Neural crest cell (in vitro differentiated cells): ENCODE measurements at regions not wholly inside any gene's neighbourhood (a gene's known extent, or its start where the extent isn't known, plus 50 kb on each side); places are given as distances from the start of the nearest gene placed in this dataset.

Experiments
- DNase-seq: peaks from one replicate; pipeline ENCODE4 v3.0.0; 2021; ENCODE audit warnings: low read depth, mixed read lengths, low spot score
- H3K27ac Mint-ChIP-seq: one replicate; pipeline ENCODE4 v1.8.0; 2021; ENCODE audit warnings: mild to moderate bottlenecking, mixed read lengths; ENCODE audit not compliant: unreplicated experiment
- H3K27me3 Mint-ChIP-seq: 2 replicates; pipeline ENCODE4 v1.8.0; 2021; ENCODE audit warnings: low read depth, mild to moderate bottlenecking, mixed read lengths
- H3K36me3 Mint-ChIP-seq: 2 replicates; pipeline ENCODE4 v1.8.0; 2021; ENCODE audit warnings: low read depth, mild to moderate bottlenecking, mixed read lengths
- H3K4me1 Mint-ChIP-seq: 2 replicates; pipeline ENCODE4 v1.8.0; 2021; ENCODE audit warnings: mixed read lengths
- H3K4me3 Mint-ChIP-seq: one replicate; pipeline ENCODE4 v1.8.0; 2021; ENCODE audit warnings: mild to moderate bottlenecking, mixed read lengths
- H3K9me3 Mint-ChIP-seq: 2 replicates; pipeline ENCODE4 v1.8.0; 2021; ENCODE audit warnings: mixed read lengths
- CTCF ChIP-seq: fragments of 200-600 bp; sonication (generic); conservative IDR thresholded peaks from 2 replicates; pipeline ENCODE4 v1.5.0; 2021; ENCODE audit warnings: antibody characterized with exemption, mild to moderate bottlenecking

- no peak for DNase-seq
- Mint-ChIP-seq H3K36me3 (peaks cover 4% of the 10 kb centered on the region), H3K4me1 (peaks cover 40% of the 10 kb centered on the region), H3K4me3 (no peak overlapping the region), H3K27me3 (no peaks in the 10 kb centered on the region), H3K9me3 (peaks cover 4% of the 10 kb centered on the region), H3K27ac (no peak overlapping the region)
- no peak for TF ChIP-seq CTCF
Measured at GRCh38 chr14:101192661-101193000, 289.1 kb upstream of the RTL1 start.

- no peak for TF ChIP-seq CTCF
- Mint-ChIP-seq H3K4me1 (peaks cover 40% of the 10 kb centered on the region), H3K27ac (peak overlapping the region; percentile 86), H3K9me3 (peaks cover 4% of the 10 kb centered on the region), H3K4me3 (no peak overlapping the region), H3K36me3 (peaks cover 4% of the 10 kb centered on the region), H3K27me3 (no peaks in the 10 kb centered on the region)
- no peak for DNase-seq
Measured at GRCh38 chr14:101193106-101193844, 289.8 kb upstream of the RTL1 start.

- H3K4me3 Mint-ChIP-seq, result no peak overlapping the region
- H3K9me3 Mint-ChIP-seq, result peaks cover 4% of the 10 kb centered on the region
- DNase-seq, result no peak
- H3K27ac Mint-ChIP-seq, result no peak overlapping the region
- no peak for TF ChIP-seq CTCF
- H3K36me3 Mint-ChIP-seq, result peaks cover 4% of the 10 kb centered on the region
- H3K4me1 Mint-ChIP-seq, result peaks cover 38% of the 10 kb centered on the region
- H3K27me3 Mint-ChIP-seq, result no peaks in the 10 kb centered on the region
Measured at GRCh38 chr14:101193845-101194372, 290.4 kb upstream of the RTL1 start.

- Mint-ChIP-seq H3K27ac (peak overlapping the region; percentile 35), H3K9me3 (peaks cover 4% of the 10 kb centered on the region), H3K4me3 (no peak overlapping the region), H3K36me3 (peaks cover under 1% of the 10 kb centered on the region), H3K27me3 (no peaks in the 10 kb centered on the region), H3K4me1 (peaks cover 35% of the 10 kb centered on the region)
- no peak for DNase-seq
- no peak for TF ChIP-seq CTCF
Measured at GRCh38 chr14:101194373-101195308, 291.1 kb upstream of the RTL1 start.

- no peak for DNase-seq
- H3K4me1 Mint-ChIP-seq, result peaks cover 30% of the 10 kb centered on the region
- H3K36me3 Mint-ChIP-seq, result no peaks in the 10 kb centered on the region
- no peak for TF ChIP-seq CTCF
- H3K27me3 Mint-ChIP-seq, result no peaks in the 10 kb centered on the region
- peak overlapping the region; percentile 78 for H3K27ac Mint-ChIP-seq
- no peaks in the 10 kb centered on the region for H3K9me3 Mint-ChIP-seq
- H3K4me3 Mint-ChIP-seq, result no peak overlapping the region
Measured at GRCh38 chr14:101195309-101195901, 291.9 kb upstream of the RTL1 start.
